ENCODE measurements at regions not wholly inside any gene's neighbourhood (a gene's known extent, or its start where the extent isn't known, plus 50 kb on each side); places are given as distances from the start of the nearest gene placed in this dataset.

GRCh38 chr2:196341277-196341841 is 170.0 kb upstream of the STK17B start:
- Histone ChIP-seq H3K4me2 (ENCODE audit: insufficient read depth, low read length) (no peak overlapping the region), H2AFZ (ENCODE audit: low read depth, low read length) (no peak overlapping the region), H3K27ac (ENCODE audit: extremely low read depth, low read depth, low read length) (no peak overlapping the region), H3K4me1 (replicated peaks in 1 of 2; ENCODE audit: control insufficient read depth in 2 of 2, insufficient read depth in 2 of 2, low read length in 2 of 2) (no peaks in the 10 kb centered on the region), H3K79me2 (ENCODE audit: control insufficient read depth, insufficient read depth, low read length) (no peaks in the 10 kb centered on the region), H3K27me3 (ENCODE audit: control insufficient read depth in 2 of 2, insufficient read depth in 2 of 2, low read length in 2 of 2) (no peaks in the 10 kb centered on the region), H4K20me1 (replicated peaks; ENCODE audit: control insufficient read depth, insufficient read depth, low read length) (no peaks in the 10 kb centered on the region), H3K9ac (ENCODE audit: insufficient read depth in 1 of 2, low read depth in 2 of 2, low read length in 2 of 2) (no peak overlapping the region), H3K9me3 (replicated peaks; ENCODE audit: control insufficient read depth, insufficient read depth, low read depth, low read length) (no peaks in the 10 kb centered on the region), H3K9me1 (ENCODE audit: control insufficient read depth, insufficient read depth, low read length) (no peaks in the 10 kb centered on the region), H3K36me3 (ENCODE audit: control insufficient read depth, insufficient read depth, low read length) (no peaks in the 10 kb centered on the region), H3K4me3 (no peak overlapping the region)
- FAIRE-seq (no peak), ATAC-seq (no peak), DNase-seq (ENCODE audit: extremely low read depth in 1 of 4, low spot score in 3 of 4) (no peak)
- 39% methylated on average over 2 of the region's 2 CpGs for WGBS (ENCODE audit: insufficient coverage, low coverage, missing lambda C conversion rate)
- in situ Hi-C loops (cut with MboI): no loop called here
- ChIA-PET CTCF (ENCODE audit: low intra/inter-chr PET ratio) (no interaction called here), POLR2A (no interaction called here)
- intact Hi-C loops (cut with micrococcal nuclease): no loop called here
- TF ChIP-seq SMARCA4 (IDR thresholded peaks at IDR 0.05) (no peak), ZNF644 (tag; IDR thresholded peaks at IDR 0.05; ENCODE audit: low read depth) (no peak), U2AF2 (optimal IDR thresholded peaks at IDR 0.05; ENCODE audit: low read depth, low read length) (no peak), SRSF1 (IDR thresholded peaks at IDR 0.05; ENCODE audit: low read depth, low read length) (no peak), RB1 (IDR thresholded peaks at IDR 0.05; ENCODE audit: low read depth) (no peak), THAP12 (CRISPR knock-in tag; IDR thresholded peaks at IDR 0.05) (no peak), ZC3H8 (IDR thresholded peaks at IDR 0.05) (no peak), SMC3 (conservative IDR thresholded peaks at IDR 0.05; ENCODE audit: insufficient read depth, low read depth, low read length) (no peak), EGR1 (conservative IDR thresholded peaks at IDR 0.05) (no peak), MEIS2 (IDR thresholded peaks at IDR 0.05; ENCODE audit: partially characterized antibody) (no peak)
- TF ChIP-seq, protein P1, sequence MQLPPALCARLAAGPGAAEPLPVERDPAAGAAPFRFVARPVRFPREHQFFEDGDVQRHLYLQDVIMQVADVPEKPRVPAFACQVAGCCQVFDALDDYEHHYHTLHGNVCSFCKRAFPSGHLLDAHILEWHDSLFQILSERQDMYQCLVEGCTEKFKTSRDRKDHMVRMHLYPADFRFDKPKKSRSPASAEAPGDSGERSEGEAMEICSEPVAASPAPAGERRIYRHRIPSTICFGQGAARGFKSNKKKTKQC (CRISPR knock-in tag; IDR thresholded peaks at IDR 0.05): no peak
- TF ChIP-seq, protein P2, sequence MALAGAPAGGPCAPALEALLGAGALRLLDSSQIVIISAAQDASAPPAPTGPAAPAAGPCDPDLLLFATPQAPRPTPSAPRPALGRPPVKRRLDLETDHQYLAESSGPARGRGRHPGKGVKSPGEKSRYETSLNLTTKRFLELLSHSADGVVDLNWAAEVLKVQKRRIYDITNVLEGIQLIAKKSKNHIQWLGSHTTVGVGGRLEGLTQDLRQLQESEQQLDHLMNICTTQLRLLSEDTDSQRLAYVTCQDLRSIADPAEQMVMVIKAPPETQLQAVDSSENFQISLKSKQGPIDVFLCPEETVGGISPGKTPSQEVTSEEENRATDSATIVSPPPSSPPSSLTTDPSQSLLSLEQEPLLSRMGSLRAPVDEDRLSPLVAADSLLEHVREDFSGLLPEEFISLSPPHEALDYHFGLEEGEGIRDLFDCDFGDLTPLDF (CRISPR knock-in tag; IDR thresholded peaks at IDR 0.05): no peak
- BruUV-seq (replicated peaks): no TSS peak
